Activated naive CD4-positive, alpha-beta T cell treated with anti-CD3 and anti-CD28 coated beads, Interleukin-2, amount 50 U/mL, for 24 hours (primary cell): ENCODE measurements at regions not wholly inside any gene's neighbourhood (a gene's known extent, or its start where the extent isn't known, plus 50 kb on each side); places are given as distances from the start of the nearest gene placed in this dataset.
"Not testable (repeated sequence)": the region's sequence is repeated elsewhere in the genome, so short reads cannot be mapped to it uniquely, and the experiment has no call there.

Experiments
- H3K27ac Mint-ChIP-seq: one replicate; pipeline ENCODE4 v1.8.0; 2021; ENCODE audit warnings: mild to moderate bottlenecking, mixed read lengths
- H3K27me3 Mint-ChIP-seq: one replicate; pipeline ENCODE4 v1.8.0; 2021; ENCODE audit warnings: mixed read lengths
- H3K36me3 Mint-ChIP-seq: one replicate; pipeline ENCODE4 v1.8.0; 2021; ENCODE audit warnings: mixed read lengths
- H3K4me1 Mint-ChIP-seq: one replicate; pipeline ENCODE4 v1.8.0; 2021; ENCODE audit warnings: mixed read lengths
- H3K4me3 Mint-ChIP-seq: one replicate; pipeline ENCODE4 v1.8.0; 2021; ENCODE audit warnings: mild to moderate bottlenecking, mixed read lengths
- H3K9me3 Mint-ChIP-seq: one replicate; pipeline ENCODE4 v1.8.0; 2021; ENCODE audit warnings: mixed read lengths

GRCh38 chr6:112957536-112957916 lies 610.4 kb downstream of the RFPL4B start:
- Mint-ChIP-seq H3K27me3 (no peaks in the 10 kb centered on the region), H3K9me3 (peaks cover 6% of the 10 kb centered on the region), H3K36me3 (no peaks in the 10 kb centered on the region), H3K4me3 (no peak overlapping the region), H3K4me1 (no peaks in the 10 kb centered on the region), H3K27ac (no peak overlapping the region)

- not testable (repeated sequence) for H3K4me1 Mint-ChIP-seq, H3K27ac Mint-ChIP-seq, H3K27me3 Mint-ChIP-seq
Measured at GRCh38 chr6:112960130-112960529, 613.0 kb downstream of the RFPL4B start.

DNA sequence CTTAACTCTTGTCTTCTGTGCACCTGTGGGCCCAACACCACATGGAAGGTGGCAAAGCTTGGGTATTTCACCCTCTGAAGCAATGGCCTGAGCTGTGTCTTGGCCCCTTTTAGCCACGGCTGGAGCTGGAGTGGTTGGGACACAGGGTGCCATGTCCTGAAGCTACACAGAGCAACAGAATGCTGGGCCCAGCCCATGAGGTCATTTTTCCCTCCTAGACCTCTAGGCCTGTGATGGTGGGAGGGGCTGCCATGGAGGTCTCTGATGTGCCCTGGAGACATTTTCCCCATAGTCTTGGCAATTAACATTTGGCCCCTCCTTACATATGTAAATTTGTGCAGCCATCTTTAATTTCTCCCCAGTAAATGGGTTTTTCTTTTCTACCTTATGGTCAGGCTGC lies 620.8 kb downstream of the RFPL4B start:
- no peak overlapping the region for H3K27ac Mint-ChIP-seq
- H3K4me3 Mint-ChIP-seq = no peak overlapping the region
- H3K36me3 Mint-ChIP-seq = no peaks in the 10 kb centered on the region
- no peaks in the 10 kb centered on the region for H3K27me3 Mint-ChIP-seq
- H3K4me1 Mint-ChIP-seq = no peaks in the 10 kb centered on the region
- peaks cover 8% of the 10 kb centered on the region for H3K9me3 Mint-ChIP-seq

More at GRCh38 chr6:112960130-112960529, 613.0 kb downstream of the RFPL4B start:
- not testable (repeated sequence) for H3K4me3 Mint-ChIP-seq, H3K36me3 Mint-ChIP-seq, H3K9me3 Mint-ChIP-seq

- H3K36me3 Mint-ChIP-seq = no peaks in the 10 kb centered on the region
- no peak overlapping the region for H3K4me3 Mint-ChIP-seq
- peaks cover 24% of the 10 kb centered on the region for H3K9me3 Mint-ChIP-seq
- H3K4me1 Mint-ChIP-seq = no peaks in the 10 kb centered on the region
- H3K27ac Mint-ChIP-seq = no peak overlapping the region
- no peaks in the 10 kb centered on the region for H3K27me3 Mint-ChIP-seq
Measured at GRCh38 chr6:112971651-112972050, 624.5 kb downstream of the RFPL4B start.

- H3K4me1 Mint-ChIP-seq, H3K36me3 Mint-ChIP-seq, H3K4me3 Mint-ChIP-seq, H3K27ac Mint-ChIP-seq, H3K27me3 Mint-ChIP-seq: not testable (repeated sequence)
- H3K9me3 Mint-ChIP-seq = peaks cover 24% of the 10 kb centered on the region
Measured at GRCh38 chr6:112974931-112975330, 627.8 kb downstream of the RFPL4B start.

DNA sequence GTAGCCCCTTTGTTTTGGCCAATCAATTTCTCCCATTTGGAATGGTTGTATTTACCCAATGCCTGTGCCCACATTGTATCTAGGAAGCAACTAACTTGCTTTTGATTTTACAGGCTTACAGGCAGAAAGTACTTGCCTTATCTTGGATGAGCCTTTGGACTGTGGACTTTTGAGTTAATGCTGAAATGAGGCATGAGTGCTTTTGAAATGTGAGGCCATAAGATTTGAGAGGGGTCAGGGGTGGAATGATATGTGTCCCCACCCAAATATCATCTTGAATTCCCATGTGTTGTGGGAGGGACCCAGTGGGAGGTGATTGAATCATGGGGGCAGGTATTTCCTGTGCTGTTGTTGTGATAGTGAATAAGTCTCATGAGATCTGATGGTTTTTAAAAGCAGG lies 629.4 kb downstream of the RFPL4B start:
- not testable (repeated sequence) for H3K4me1 Mint-ChIP-seq, H3K4me3 Mint-ChIP-seq, H3K27me3 Mint-ChIP-seq, H3K27ac Mint-ChIP-seq, H3K36me3 Mint-ChIP-seq
- peaks cover 27% of the 10 kb centered on the region for H3K9me3 Mint-ChIP-seq

DNA sequence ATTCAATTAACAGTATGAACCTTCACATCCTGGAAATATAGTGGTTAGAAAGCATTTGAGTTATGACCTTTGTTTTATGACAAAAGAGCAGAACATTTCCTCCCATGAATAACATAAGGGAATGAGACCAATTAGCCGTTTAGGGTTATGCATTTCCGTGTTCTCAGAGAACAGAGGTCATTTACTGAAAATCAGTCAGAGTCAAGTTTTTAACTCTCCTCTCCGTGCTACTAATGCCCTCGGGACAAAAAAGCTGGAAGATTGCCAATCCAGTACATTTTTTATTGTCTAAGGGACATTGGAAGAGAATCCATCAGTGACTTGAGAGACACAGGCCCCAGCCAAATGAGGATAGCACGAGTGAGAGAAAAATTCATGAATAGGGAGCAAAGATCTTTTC lies 632.7 kb downstream of the RFPL4B start:
- Mint-ChIP-seq H3K4me3 (no peak overlapping the region), H3K27ac (no peak overlapping the region), H3K27me3 (no peaks in the 10 kb centered on the region), H3K4me1 (no peaks in the 10 kb centered on the region), H3K9me3 (peaks cover 21% of the 10 kb centered on the region), H3K36me3 (no peaks in the 10 kb centered on the region)

DNA sequence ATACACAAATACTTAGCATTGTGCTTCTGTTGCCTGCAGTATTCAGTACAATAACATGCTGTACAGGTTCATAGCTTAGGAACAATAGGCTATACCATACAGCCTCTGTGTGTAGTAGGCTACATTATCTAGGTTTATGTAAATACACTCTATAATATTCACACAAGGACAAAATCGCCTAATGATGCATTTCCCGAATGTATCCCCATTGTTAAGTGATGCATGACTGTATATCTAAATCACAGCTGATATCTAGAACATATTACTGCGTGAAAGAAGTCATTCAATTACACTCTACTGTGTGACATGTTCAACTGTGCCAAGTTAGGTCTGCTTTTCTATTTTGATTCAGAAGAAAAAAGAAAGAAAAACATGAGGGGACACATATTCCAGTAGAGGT lies 633.5 kb downstream of the RFPL4B start:
- Mint-ChIP-seq H3K36me3 (no peaks in the 10 kb centered on the region), H3K27me3 (no peaks in the 10 kb centered on the region), H3K4me1 (no peaks in the 10 kb centered on the region), H3K9me3 (peaks cover 15% of the 10 kb centered on the region), H3K4me3 (no peak overlapping the region), H3K27ac (no peak overlapping the region)

- Mint-ChIP-seq H3K4me1 (no peaks in the 10 kb centered on the region), H3K36me3 (no peaks in the 10 kb centered on the region), H3K27me3 (no peaks in the 10 kb centered on the region), H3K27ac (no peak overlapping the region), H3K9me3 (peaks cover 7% of the 10 kb centered on the region), H3K4me3 (no peak overlapping the region)
Measured at GRCh38 chr6:112983713-112984261, 636.7 kb downstream of the RFPL4B start.

- H3K9me3 Mint-ChIP-seq = peaks cover 7% of the 10 kb centered on the region
- H3K36me3 Mint-ChIP-seq = no peaks in the 10 kb centered on the region
- H3K4me1 Mint-ChIP-seq = no peaks in the 10 kb centered on the region
- no peak overlapping the region for H3K27ac Mint-ChIP-seq
- no peaks in the 10 kb centered on the region for H3K27me3 Mint-ChIP-seq
- no peak overlapping the region for H3K4me3 Mint-ChIP-seq
Measured at GRCh38 chr6:112984899-112985298, 637.8 kb downstream of the RFPL4B start.

- Mint-ChIP-seq H3K9me3 (peaks cover 4% of the 10 kb centered on the region), H3K36me3 (no peaks in the 10 kb centered on the region), H3K27ac (no peak overlapping the region), H3K4me3 (no peak overlapping the region), H3K27me3 (no peaks in the 10 kb centered on the region), H3K4me1 (no peaks in the 10 kb centered on the region)
Measured at GRCh38 chr6:112986321-112986720, 639.2 kb downstream of the RFPL4B start.

DNA sequence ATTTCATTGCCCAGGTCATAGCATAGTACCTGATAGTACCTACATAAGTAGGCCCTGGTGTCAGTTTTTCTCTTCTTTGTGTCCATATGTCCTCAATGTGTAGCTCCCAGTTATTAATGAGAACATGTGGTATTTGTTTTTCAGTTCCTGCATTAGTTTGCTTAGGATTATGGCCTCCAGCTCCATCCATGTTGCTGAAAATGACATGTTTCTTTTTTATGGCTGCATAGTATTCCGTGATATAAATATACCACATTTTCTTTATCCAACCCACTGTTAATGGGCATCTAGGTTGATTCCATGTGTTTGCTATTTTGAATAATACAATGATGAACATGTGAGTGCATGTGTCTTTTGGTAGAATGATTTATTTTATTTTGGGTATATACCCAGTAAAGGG lies 641.6 kb downstream of the RFPL4B start:
- Mint-ChIP-seq H3K9me3 (peaks cover 4% of the 10 kb centered on the region), H3K27me3 (no peaks in the 10 kb centered on the region), H3K4me3 (no peak overlapping the region), H3K27ac (no peak overlapping the region), H3K4me1 (no peaks in the 10 kb centered on the region), H3K36me3 (no peaks in the 10 kb centered on the region)

DNA sequence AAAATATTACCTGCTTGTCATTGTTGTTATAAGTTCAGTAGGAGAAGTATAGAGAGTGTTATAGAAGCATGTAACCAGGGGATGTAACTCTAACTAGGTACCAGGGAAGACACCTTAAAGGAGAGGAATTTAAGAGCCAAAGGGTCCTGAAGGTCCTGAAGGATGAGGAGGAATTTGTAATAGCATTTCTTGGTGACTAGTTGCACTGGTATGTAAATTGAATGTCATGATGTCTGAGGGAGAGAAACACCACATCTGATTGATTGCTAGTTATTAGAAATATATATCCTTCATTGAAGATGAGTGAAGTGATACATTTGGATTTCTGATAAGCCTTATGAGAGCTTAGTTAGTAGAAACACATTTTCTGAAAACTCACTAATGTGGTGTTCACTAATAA lies 643.8 kb downstream of the RFPL4B start:
- no peaks in the 10 kb centered on the region for H3K36me3 Mint-ChIP-seq
- no peaks in the 10 kb centered on the region for H3K4me1 Mint-ChIP-seq
- no peak overlapping the region for H3K27ac Mint-ChIP-seq
- no peak overlapping the region for H3K4me3 Mint-ChIP-seq
- no peaks in the 10 kb centered on the region for H3K27me3 Mint-ChIP-seq
- no peaks in the 10 kb centered on the region for H3K9me3 Mint-ChIP-seq

DNA sequence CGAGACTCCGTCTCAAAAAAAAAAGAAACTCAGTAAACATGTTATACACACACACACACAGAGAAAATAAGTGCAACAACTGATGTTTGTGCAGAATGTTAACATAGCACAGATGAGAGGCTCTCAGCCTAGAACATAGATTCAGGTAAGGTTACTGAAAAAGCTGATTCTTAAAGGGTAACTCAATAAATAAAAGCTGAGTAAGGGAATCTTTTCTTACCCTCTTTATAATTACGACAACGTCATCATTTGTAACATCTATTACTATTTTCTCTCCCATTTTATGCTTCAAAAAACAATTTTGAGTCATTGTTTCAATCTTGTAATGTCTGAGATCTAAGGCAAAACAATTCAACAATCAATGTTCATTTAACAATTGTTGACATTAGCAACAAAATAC lies 644.8 kb downstream of the RFPL4B start:
- no peak overlapping the region for H3K27ac Mint-ChIP-seq
- no peaks in the 10 kb centered on the region for H3K4me1 Mint-ChIP-seq
- no peaks in the 10 kb centered on the region for H3K9me3 Mint-ChIP-seq
- no peaks in the 10 kb centered on the region for H3K27me3 Mint-ChIP-seq
- H3K36me3 Mint-ChIP-seq = no peaks in the 10 kb centered on the region
- H3K4me3 Mint-ChIP-seq = no peak overlapping the region

- no peaks in the 10 kb centered on the region for H3K4me1 Mint-ChIP-seq
- no peak overlapping the region for H3K27ac Mint-ChIP-seq
- no peak overlapping the region for H3K4me3 Mint-ChIP-seq
- H3K9me3 Mint-ChIP-seq = no peaks in the 10 kb centered on the region
- no peaks in the 10 kb centered on the region for H3K36me3 Mint-ChIP-seq
- H3K27me3 Mint-ChIP-seq = no peaks in the 10 kb centered on the region
Measured at GRCh38 chr6:112997421-112998085, 650.4 kb downstream of the RFPL4B start.

DNA sequence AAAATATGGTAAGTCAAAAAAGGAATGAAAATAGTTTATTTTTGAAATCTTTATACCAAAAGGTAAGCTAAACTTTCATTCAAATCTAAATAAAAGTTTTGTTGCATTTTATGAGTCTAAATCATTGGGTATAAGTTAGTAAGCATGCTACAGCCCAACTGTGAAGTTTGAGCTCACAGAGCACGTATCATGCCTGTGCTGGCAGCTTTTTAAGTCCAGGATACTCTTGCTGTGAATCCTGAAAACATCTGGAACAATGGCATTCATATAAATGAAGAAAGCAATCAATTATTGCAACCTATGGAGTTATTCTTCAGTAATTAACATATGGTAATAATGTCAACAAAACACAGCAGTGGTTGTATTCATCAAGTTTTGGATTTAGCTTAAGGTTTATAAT lies 656.9 kb downstream of the RFPL4B start:
- Mint-ChIP-seq H3K4me1 (no peaks in the 10 kb centered on the region), H3K4me3 (no peak overlapping the region), H3K36me3 (no peaks in the 10 kb centered on the region), H3K9me3 (no peaks in the 10 kb centered on the region), H3K27ac (no peak overlapping the region), H3K27me3 (no peaks in the 10 kb centered on the region)
